Subcutaneous abdominal adipose tissue (tissue), 5 donors: ENCODE measurements at regions not wholly inside any gene's neighbourhood (a gene's known extent, or its start where the extent isn't known, plus 50 kb on each side); places are given as distances from the start of the nearest gene placed in this dataset.

Experiments used
- H3K27ac ChIP-seq: one replicate; pipeline ENCODE4 v1.7.0; 2013; ENCODE audit warnings: low read depth, mild to moderate bottlenecking, inconsistent platforms, low read length, moderate library complexity
- H3K27me3 ChIP-seq, 5 donors: one replicate each; pipeline ENCODE4 v1.7.0; 2013; ENCODE audit warnings: low read length in 5 of 5, inconsistent platforms in 1 of 5; ENCODE audit not compliant: control insufficient read depth in 5 of 5, insufficient read depth in 4 of 5
- H3K36me3 ChIP-seq, 5 donors: one replicate each; pipeline ENCODE4 v1.7.0; 2013; ENCODE audit warnings: low read length in 5 of 5; ENCODE audit not compliant: control insufficient read depth in 5 of 5, insufficient read depth in 5 of 5
- H3K4me1 ChIP-seq, 5 donors: one replicate each; pipeline ENCODE4 v1.7.0; 2013; ENCODE audit warnings: low read length in 5 of 5, mild to moderate bottlenecking in 3 of 5, moderate library complexity in 1 of 5; ENCODE audit not compliant: control insufficient read depth in 5 of 5, insufficient read depth in 5 of 5
- H3K4me3 ChIP-seq, 5 donors: one replicate each; pipeline ENCODE4 v1.7.0; 2013; ENCODE audit warnings: low read length in 5 of 5, low read depth in 1 of 5
- H3K9ac ChIP-seq, 5 donors: one replicate each; pipeline ENCODE4 v1.7.0; 2013; ENCODE audit warnings: low read length in 5 of 5, mild to moderate bottlenecking in 4 of 5, moderate library complexity in 3 of 5
- H3K9me3 ChIP-seq, 5 donors: one replicate each; pipeline ENCODE4 v1.7.0; 2013; ENCODE audit warnings: low read length in 5 of 5; ENCODE audit not compliant: control insufficient read depth in 5 of 5
- donor health status: healthy.
- donor health status: healthy.
- donor health status: healthy.
- donor health status: healthy.
- donor health status: healthy.

GRCh38 chr5:92402956-92403702 lies 1020.0 kb upstream of the ARRDC3 start:
- H3K27me3 ChIP-seq: no peaks in the 10 kb centered on the region
- H3K9ac ChIP-seq: no peak overlapping the region
- no peaks in the 10 kb centered on the region for H3K4me1 ChIP-seq
- no peaks in the 10 kb centered on the region for H3K9me3 ChIP-seq
- H3K27ac ChIP-seq: no peak overlapping the region
- H3K36me3 ChIP-seq: no peaks in the 10 kb centered on the region
- H3K4me3 ChIP-seq: no peak overlapping the region

- no peaks in the 10 kb centered on the region for H3K9me3 ChIP-seq
- H3K4me3 ChIP-seq: no peak overlapping the region
- no peak overlapping the region for H3K27ac ChIP-seq
- H3K27me3 ChIP-seq: no peaks in the 10 kb centered on the region
- H3K9ac ChIP-seq: no peak overlapping the region
- H3K4me1 ChIP-seq: no peaks in the 10 kb centered on the region
- H3K36me3 ChIP-seq: no peaks in the 10 kb centered on the region
Observed at GRCh38 chr5:92402045-92402444, 1018.9 kb upstream of the ARRDC3 start.

GRCh38 chr5:92401492-92401891 lies 1018.4 kb upstream of the ARRDC3 start:
- Histone ChIP-seq H3K4me1 (no peaks in the 10 kb centered on the region), H3K9ac (no peak overlapping the region), H3K36me3 (no peaks in the 10 kb centered on the region), H3K27me3 (no peaks in the 10 kb centered on the region), H3K27ac (no peak overlapping the region), H3K4me3 (no peak overlapping the region), H3K9me3 (no peaks in the 10 kb centered on the region)

- H3K9me3 ChIP-seq: no peaks in the 10 kb centered on the region
- no peak overlapping the region for H3K9ac ChIP-seq
- no peaks in the 10 kb centered on the region for H3K36me3 ChIP-seq
- H3K4me3 ChIP-seq: no peak overlapping the region
- H3K27ac ChIP-seq: no peak overlapping the region
- H3K27me3 ChIP-seq: no peaks in the 10 kb centered on the region
- H3K4me1 ChIP-seq: no peaks in the 10 kb centered on the region
Observed at GRCh38 chr5:92394936-92395335, 1011.8 kb upstream of the ARRDC3 start.

- no peak overlapping the region for H3K27ac ChIP-seq
- H3K9me3 ChIP-seq: no peaks in the 10 kb centered on the region
- H3K4me3 ChIP-seq: no peak overlapping the region
- H3K9ac ChIP-seq: no peak overlapping the region
- no peaks in the 10 kb centered on the region for H3K36me3 ChIP-seq
- H3K4me1 ChIP-seq: no peaks in the 10 kb centered on the region
- no peaks in the 10 kb centered on the region for H3K27me3 ChIP-seq
Observed at GRCh38 chr5:92390657-92391056, 1007.5 kb upstream of the ARRDC3 start.

GRCh38 chr5:92380069-92380770 lies 997.1 kb upstream of the ARRDC3 start:
- no peak overlapping the region for H3K27ac ChIP-seq
- H3K9ac ChIP-seq: no peak overlapping the region
- H3K36me3 ChIP-seq: no peaks in the 10 kb centered on the region
- H3K4me1 ChIP-seq: no peaks in the 10 kb centered on the region
- no peaks in the 10 kb centered on the region for H3K27me3 ChIP-seq
- no peaks in the 10 kb centered on the region for H3K9me3 ChIP-seq
- H3K4me3 ChIP-seq: no peak overlapping the region

GRCh38 chr5:92378966-92379611 lies 996.0 kb upstream of the ARRDC3 start:
- Histone ChIP-seq H3K27me3 (no peaks in the 10 kb centered on the region), H3K36me3 (no peaks in the 10 kb centered on the region), H3K9ac (no peak overlapping the region), H3K4me1 (no peaks in the 10 kb centered on the region), H3K4me3 (no peak overlapping the region), H3K27ac (no peak overlapping the region), H3K9me3 (no peaks in the 10 kb centered on the region)

- Histone ChIP-seq H3K36me3 (no peaks in the 10 kb centered on the region), H3K4me3 (no peak overlapping the region), H3K27ac (no peak overlapping the region), H3K4me1 (no peaks in the 10 kb centered on the region), H3K9ac (no peak overlapping the region), H3K9me3 (peaks cover 0 to 2% (median 0%) of the 10 kb centered on the region in 5 donors), H3K27me3 (no peaks in the 10 kb centered on the region)
Observed at GRCh38 chr5:92374859-92375258, 991.7 kb upstream of the ARRDC3 start.

- Histone ChIP-seq H3K4me3 (no peak overlapping the region), H3K4me1 (no peaks in the 10 kb centered on the region), H3K9ac (no peak overlapping the region)
Observed at GRCh38 chr5:92372766-92373165, 989.6 kb upstream of the ARRDC3 start.

GRCh38 chr5:92371889-92372235 lies 988.7 kb upstream of the ARRDC3 start:
- H3K4me3 ChIP-seq: no peak overlapping the region
- H3K27me3 ChIP-seq: no peaks in the 10 kb centered on the region
- no peaks in the 10 kb centered on the region for H3K4me1 ChIP-seq
- no peak overlapping the region for H3K9ac ChIP-seq
- H3K27ac ChIP-seq: no peak overlapping the region
- H3K36me3 ChIP-seq: no peaks in the 10 kb centered on the region
- peaks cover 0 to 5% (median 0%) of the 10 kb centered on the region in 5 donors for H3K9me3 ChIP-seq

More at GRCh38 chr5:92372766-92373165, 989.6 kb upstream of the ARRDC3 start:
- H3K27me3 ChIP-seq: no peaks in the 10 kb centered on the region
- no peak overlapping the region for H3K27ac ChIP-seq
- H3K36me3 ChIP-seq: no peaks in the 10 kb centered on the region
- peaks cover 0 to 5% (median 0%) of the 10 kb centered on the region in 5 donors for H3K9me3 ChIP-seq
